HUDEP-2 (cell line): ENCODE measurements at regions not wholly inside any gene's neighbourhood (a gene's known extent, or its start where the extent isn't known, plus 50 kb on each side); places are given as distances from the start of the nearest gene placed in this dataset.

ENCODE experiments used
- DNase-seq, 76 experiments: peaks; one replicate each; lab custom pipeline; 2025; ENCODE audit not compliant: unreplicated experiment in 76 of 76; lab: John Stamatoyannopoulos, UW

DNA sequence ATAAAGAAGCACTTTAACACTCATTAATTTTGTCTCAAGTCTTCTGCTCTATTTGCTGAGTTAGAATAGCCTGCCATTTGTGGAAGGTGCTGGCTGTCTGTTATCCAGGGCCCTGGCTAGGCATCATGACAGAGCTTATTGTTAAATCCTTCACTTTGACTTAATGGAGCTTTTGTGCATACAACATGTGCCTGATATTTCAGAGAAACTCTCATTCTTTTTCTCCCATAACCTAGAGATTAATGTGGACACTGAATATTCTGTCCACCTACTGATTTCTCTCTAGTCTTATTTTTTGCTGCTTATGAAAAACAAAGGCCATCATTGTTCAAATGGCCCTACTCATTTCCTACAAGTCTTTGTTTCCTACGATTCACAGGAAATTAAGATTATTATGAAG, 383.1 kb upstream of the HTR2A start:
- DNase-seq: no peak

DNA sequence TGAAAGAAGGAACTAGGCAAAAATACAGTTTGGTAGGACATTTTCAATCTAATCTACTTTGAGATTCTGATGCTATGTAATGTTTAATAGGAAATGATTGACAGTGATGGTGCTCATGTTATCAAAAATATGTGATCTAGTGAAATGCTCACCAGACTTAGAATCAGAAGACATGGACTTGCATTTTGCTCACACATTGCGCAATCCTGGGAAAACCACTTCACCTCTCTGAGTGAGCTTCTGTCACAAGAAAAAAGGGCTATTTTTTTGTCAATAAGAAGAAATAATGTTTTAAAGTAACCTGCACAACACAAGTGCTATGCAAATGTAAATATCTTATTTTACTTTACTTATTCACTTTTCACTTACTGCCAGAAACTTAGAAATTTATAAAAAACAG, 380.9 kb upstream of the HTR2A start:
- no peak for DNase-seq

DNA sequence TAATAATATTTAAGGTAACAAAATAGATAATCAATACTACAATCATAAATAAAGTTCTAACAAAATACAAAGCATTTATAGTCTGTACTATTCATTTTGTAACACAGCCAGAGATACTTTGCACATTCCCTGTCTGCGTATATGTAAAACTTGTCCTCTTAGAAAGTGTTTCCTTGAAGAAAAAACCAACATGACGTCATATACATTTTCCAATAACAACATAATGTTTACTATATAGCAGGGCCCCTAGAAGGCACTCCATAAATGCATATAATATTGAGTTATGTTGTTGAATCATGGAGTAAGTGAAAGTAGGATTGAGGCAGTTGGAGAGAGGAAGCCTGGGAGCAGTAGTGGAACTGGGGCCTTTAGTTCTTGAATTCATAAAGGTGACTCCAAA, 371.4 kb upstream of the HTR2A start:
- no peak for DNase-seq

DNA sequence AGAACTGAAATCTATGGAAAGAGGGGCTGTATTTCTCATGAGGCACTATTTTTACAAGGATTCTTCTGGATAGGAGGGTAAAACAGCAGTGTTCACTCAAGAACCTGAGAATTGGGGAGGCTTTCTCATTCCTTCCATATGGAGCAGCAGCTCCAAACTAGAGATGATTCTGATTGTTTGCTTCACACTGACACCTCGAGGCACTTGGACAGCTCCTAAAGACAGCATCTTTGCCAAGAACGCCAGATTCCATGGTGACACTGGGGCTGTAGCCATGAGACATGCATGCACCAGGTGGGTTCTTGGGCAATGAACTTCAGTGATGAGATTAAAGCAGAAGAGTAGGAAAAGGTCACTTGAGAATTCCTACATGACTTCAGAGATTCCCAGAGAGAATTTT, 361.5 kb upstream of the HTR2A start:
- no peak for DNase-seq

DNA sequence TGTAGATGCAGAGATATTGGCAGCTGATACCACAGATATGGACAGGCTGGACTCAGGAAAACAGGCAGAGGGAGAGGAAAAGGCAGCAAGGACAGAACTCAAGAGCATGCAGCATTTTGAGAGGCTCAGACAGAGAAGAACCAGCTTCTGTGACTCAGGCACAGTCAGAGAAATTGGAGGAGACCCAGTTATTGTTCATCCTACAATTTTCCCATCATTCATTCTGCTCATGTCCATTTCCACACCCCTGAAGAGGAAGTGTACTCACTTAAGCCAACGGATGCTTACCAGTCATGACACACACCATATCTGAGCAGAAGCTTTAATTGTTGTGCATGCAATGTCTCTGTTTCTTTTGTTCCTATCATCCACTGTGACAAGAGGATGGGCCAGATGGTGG, 359.8 kb upstream of the HTR2A start:
- DNase-seq: no peak

DNA sequence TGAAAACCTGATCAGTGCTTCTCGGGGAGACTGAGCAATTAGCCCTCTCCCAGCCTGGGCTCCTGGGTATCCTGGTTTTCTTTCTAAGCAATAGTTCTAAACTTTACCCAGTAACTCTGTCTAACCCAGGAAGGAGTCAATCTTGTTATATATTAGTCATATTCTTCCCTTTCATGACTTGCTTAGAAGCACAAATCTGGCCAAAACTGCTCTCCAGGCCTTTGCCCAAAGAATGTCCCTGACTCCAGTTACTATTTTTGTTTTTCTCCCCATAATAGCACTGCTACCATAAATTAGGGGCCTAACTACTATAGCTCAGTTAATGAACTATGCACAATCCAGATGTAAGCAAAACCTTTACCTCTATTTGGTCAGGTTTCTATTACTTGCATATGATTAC, 355.8 kb upstream of the HTR2A start:
- no peak for DNase-seq

DNA sequence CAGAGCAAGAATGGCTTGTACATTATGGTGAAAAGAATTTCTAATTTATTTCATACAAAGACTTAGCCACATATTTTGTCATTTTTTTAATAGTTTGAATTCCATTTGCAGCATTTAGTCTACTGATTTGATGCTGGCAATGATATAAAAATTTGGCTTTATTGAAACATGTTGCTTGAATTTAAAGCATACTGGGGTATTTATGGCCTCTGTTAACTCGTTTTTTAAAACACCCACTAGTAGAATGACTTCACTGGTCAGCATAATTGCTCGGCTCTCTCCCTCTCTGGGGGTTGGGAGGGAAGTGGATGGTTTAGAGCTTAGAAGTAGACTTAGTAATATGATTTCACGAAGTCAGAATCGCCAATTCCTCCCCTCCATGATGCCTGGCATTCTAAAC, 354.9 kb upstream of the HTR2A start:
- no peak for DNase-seq

DNA sequence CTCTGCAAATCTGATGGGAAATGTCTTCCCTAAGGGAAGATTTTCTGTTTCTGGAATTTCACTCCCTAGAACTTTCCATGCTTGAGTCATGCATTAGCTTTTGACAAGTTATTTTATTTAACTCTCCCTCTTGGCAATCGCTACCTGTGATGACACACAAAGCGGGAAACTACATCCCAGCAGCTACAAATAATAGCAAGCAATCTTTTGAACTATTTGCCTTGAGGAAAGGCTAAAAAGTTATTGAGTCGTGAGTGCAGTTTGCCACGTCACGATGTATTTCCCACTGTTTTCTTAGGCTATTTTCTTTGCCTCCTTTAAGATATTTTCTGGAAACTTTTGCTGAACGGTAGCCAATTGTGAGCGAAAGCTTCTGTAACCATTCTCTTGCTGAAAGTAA, 353.3 kb upstream of the HTR2A start:
- no peak for DNase-seq

DNA sequence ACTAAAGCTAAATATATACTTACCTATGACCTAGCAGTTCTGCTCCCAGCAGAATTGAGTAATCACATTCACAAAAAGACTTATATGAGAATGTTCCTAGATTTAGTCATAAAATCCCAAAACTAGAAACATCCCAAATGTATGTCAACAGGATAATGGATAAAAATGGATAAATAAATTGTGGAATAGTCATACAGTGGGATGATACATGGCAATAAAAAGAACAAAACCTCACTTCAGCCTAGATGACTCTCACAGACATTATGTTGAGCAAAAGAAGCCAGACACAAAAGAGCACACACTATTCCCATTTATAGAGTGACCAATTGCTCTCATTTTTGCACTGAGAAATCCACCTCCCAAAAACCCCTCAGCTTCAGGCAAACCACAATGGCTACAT, 352.4 kb upstream of the HTR2A start:
- no peak for DNase-seq

DNA sequence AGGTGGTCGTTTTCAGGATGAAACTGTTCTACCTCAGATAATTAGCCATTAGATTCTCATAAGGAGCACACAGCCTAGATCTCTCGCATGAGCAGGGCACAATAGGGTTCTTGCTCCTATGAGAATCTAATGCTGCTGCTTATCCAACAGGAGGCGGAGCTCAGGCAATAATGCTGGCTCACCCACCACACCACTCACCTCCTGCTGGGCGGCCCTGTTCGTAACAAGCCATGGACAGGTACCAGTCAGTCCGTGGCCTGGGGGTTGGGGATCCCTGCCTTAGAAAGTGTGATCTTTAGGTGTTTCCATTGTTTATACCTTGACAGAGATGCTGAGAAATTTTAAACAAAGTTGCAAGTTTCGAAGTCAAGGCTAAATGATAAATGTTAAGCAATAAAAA, 344.6 kb upstream of the HTR2A start:
- DNase-seq: no peak

DNA sequence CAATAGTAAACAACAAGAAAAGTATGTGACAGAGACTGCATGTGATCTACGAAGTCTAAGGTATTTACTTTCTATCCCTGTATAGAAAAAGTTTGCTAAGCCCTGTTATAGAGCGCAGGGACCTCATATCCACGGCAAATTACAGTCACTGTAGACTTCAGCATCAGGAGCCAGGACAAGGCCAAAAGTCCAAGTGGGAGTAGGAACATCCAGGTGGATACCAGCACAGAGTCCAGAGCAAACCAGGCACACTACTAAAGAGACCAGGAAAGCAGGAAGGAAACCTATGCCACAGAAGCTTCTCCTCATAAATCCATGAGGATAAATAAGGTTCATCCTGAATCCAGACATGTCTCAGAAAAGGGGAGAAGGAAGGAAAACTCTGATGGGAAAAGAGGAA, 342.2 kb upstream of the HTR2A start:
- DNase-seq: no peak

DNA sequence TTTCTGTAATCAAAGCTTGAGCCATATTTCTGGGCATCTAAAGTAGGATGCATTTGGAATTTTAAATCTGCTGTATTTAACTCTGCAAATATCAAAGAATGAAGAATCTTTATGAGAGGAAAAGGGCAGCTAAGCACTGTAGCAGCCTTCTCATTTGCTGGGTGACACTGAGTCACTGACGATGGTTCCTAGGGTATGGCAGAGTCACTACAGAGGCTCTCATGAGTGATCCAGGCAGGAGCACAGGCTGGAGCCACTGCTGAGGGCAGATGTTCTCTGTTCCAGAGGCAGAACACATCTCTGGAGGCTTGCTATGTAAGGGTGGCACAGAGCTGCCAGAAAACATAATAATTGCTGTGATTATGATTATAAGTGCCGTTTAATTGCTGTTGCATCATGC, 340.7 kb upstream of the HTR2A start:
- DNase-seq: no peak

DNA sequence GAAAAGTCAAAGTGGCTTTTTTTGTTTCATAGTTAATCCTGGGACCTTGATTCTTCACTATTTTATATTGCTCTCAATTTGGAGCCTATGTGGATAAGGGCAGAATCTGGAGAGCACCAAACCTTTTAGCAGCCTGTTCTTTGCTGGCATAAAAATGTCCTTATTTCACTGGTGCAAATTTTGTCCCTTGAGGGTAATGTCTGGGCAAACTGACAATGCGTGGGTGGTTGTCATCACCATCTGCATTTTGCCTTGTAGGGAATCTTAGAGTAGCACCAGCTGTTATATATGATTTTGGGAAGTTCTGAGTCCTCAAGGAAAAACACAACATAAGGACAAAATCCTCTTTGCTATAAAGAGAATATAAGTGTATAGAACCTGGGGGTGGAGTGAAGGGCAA, 336.9 kb upstream of the HTR2A start:
- no peak for DNase-seq

DNA sequence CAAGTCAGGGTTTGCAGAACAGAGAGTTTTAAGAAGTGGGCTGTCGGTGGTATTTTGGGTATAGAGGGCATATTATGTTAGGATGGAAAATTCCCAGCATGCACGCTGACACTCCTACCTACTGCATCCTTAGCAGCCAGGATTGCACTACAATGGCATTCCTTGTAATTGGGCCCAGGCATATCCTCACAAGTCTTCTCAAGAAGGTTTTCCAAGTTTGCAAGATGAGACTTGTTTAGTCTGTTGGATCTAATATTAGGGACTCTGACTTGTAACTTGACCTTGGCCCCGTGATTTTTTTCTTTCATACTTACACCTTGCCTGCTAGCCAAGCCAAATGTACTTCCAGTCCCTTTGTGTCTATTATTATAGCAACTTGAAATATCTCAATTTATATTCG, 335.7 kb upstream of the HTR2A start:
- no peak for DNase-seq

DNA sequence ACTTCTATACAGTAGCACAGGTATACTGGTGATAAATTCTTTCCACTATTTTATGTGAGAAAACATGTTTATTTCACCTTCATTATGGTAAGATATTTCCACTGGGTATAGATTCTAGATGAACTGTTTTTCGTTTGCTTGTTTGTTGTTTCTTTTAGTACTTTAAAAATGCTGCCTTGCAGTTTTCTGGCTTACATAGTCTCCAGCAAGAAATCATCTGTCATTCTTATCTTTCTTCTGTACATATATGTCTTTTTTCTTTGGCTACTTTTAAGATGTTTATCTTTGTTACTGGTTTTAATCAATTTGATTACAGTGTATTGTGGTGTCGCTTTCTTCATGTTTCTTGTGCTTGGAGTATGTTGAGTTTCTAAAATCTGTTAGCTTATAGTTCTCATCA, 333.3 kb upstream of the HTR2A start:
- no peak for DNase-seq

DNA sequence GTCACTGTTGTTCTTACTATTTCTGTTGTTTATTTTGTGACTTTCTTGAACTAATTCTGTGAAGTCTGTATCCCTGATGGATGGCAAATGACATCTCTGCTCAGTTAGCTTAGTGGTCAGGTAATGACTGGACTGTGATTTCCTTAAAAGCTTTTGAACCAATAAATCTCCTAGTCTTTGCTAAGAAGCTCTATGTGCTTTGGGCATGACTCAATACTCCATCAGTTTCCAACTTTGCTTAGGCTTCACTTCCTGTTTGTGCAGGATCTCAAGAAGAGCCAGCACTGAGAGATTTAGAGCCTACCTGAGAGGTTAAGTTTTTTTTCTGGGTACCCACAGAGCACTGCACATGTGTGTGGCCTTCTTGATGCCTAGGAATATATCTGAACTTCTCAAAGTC, 329.7 kb upstream of the HTR2A start:
- DNase-seq: no peak

DNA sequence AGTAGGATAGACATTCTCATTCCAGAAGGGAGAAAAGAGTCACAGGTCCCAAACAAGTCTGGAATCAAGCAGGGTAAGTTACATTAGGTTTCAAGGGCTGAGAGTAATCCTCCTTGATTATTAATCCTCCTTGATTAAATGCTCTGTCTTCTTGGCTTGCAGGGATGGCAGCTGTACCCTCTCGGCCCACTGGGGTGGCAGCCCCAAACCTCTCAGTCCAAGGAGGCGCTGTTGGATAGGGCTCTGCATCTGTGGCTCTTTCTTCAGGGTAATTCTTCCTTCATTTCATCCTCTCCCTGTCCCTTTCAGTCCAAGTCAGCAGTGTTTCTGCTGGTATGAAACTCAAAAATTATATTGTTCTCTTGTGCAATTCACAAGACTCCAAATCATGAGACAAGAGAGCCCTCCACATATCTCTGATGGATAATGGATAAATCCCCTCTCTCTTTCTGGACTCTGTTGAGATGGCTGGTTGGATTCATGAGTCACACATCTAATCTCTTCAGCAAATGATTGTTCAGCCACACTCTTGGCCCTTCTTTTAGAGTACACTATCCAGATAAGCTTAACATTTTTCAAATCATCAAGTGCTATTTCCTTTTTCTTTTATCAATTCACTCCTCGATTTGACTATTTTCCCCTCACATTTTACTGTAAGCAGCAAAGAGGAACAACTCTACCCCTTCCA, 323.7 kb upstream of the HTR2A start:
- no peak for DNase-seq

DNA sequence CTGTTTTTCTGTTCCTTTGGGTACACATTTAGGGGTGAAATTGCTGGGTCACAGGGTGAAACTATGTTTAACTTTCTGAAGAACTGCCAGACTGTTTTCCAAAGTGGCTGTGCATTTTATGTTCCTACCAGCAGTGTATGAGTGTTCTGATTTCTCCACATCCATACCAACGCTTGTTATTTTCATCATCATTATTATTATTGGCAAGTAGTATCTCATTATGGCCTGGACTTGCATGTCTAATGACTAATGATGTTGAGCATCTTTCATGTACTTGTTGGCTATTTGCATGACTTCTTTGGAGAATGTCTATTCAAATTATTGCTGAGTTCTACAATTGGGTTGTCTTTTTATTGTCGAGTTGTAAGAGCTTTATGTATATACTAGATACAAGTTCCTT, 321.8 kb upstream of the HTR2A start:
- DNase-seq: no peak

DNA sequence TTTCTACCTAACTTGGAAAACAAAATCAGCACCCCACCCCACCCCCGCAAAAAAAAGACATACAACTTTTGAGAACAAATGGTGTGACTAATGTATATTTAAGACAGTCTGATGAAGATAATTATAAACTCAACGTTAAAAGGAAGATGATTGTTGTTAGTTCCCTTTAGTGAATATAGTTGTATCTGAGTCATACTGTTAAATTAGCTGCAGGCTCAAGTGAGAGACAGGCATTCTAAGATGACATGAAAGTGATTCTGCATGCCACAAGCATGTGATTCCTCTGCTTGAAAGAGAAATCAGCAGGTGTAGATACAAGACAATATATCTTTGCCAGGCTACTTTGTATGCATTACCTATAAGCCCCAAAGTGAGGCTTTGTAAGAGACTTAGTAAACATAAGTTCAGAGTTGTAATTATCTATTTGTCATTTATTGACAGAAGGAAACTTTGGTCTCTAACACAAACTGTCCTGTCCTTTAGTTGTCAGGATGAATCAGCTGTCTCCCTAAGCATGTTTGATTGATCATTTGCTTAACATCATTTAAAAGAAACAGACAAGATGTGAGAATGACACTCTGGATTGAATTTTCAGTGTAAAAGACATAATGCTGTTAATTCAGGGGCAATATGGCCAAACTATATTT, 319.4 kb upstream of the HTR2A start:
- no peak for DNase-seq

DNA sequence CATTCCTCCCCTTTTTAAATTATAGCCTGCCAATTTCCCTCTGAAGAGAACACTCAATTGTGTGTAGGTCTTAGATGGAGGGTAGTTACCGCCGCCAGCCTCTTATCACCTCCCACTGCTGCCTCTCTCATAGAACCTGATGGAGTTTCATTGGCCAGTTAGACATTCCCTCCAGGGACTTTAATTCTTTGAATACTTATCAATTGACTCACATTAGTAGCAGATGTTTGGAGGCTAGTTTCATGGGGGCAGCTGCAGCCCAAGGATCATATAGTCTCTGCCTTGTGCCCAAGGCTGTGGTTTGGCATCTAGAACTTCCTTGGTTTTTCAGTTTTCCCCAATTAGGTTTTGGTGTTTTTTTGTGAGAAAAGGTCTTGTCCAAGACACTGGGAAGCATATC, 318.9 kb upstream of the HTR2A start:
- no peak for DNase-seq

DNA sequence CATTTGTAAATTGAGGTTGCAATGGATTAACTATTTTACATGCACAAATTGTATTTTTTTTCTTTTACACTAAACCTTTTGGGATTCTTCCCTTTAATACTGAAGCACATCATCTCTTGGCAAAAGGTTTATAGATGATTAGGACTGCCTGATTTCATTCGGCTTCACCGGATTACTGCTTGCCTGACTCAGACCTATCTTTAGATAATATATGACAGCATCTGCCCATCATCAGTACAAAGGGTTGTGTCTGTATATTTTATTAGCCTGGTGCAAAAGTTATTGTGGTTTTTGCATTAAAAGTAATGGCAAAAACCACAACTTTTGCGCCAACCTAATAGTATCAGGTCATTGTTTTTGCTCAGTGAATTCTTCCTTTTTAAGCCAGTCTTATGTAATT, 316.2 kb upstream of the HTR2A start:
- DNase-seq: no peak

DNA sequence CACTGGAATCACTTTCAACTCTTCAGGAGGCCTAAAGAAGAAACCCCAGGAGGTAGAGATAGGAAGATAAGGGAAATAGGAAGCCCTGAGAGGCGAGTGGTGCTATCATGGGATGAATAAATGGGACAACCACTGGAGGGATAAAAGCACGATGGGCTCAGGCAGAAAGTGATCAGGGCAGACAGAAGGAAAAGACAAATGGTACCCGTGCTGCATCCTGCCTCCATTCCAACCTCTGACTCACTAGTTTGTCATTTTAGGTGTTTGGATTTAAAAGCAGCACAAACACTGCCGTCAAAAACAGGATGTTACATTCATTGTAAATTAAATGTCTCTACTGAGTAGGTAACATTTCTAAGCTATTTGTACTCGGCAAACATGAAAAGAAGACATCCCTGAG, 314.3 kb upstream of the HTR2A start:
- no peak for DNase-seq

DNA sequence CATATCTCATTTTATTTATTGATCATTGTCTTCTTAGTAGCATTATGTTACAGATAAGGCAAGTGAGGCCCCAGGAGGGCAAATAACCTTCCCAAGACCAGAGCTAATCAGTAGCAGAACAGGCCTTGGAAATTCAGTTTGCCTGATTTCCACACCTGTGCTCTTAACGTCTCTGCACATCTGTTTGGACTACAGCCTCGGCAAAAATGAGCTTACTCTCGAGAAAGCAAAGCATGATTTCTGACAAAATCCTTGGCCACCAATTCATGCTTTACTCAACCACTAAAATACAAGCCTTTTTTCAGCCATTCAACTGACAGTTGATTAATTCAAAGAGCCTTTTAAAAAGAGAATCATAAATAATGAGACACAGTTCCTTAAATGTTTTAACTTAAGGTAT, 309.3 kb upstream of the HTR2A start:
- no peak for DNase-seq
